Astrocyte of the cerebellum (primary cell): ENCODE measurements at regions not wholly inside any gene's neighbourhood (a gene's known extent, or its start where the extent isn't known, plus 50 kb on each side); places are given as distances from the start of the nearest gene placed in this dataset.

ENCODE experiments used
- DNase-seq: peaks from one replicate; pipeline ENCODE4 v3.0.0-alpha.2; 2011; ENCODE audit warnings: low read depth
- H3K4me3 ChIP-seq: 2 replicates; pipeline ENCODE4 v1.5.1; 2011; ENCODE audit warnings: mild to moderate bottlenecking, low read depth, low read length, moderate library complexity
- CTCF ChIP-seq: IDR thresholded peaks from 2 replicates; pipeline ENCODE4 v1.5.1; 2012; ENCODE audit warnings: low read length, low read depth, moderate library complexity, mild to moderate bottlenecking; ENCODE audit errors: missing control alignments
- in situ Hi-C: cut with HindIII; loops from 2 replicates; pipeline ENCODE4 v1.10.0; 2017; ENCODE audit warnings: low sequenced_read_pairs

GRCh38 chr14:88128816-88129215 lies 123.9 kb downstream of the GPR65 start:
- in situ Hi-C loops = no loop called here
- no peak for TF ChIP-seq CTCF
- no peak overlapping the region for H3K4me3 ChIP-seq
- no peak for DNase-seq

- peak; percentile 36 for TF ChIP-seq CTCF
- in situ Hi-C loops = no loop called here
- DNase-seq = peak; percentile 62
- no peak overlapping the region for H3K4me3 ChIP-seq
Measured at GRCh38 chr14:88129306-88130056, 124.5 kb downstream of the GPR65 start.

- no peak for TF ChIP-seq CTCF
- DNase-seq = no peak
- no peak overlapping the region for H3K4me3 ChIP-seq
- in situ Hi-C loops = no loop called here
Measured at GRCh38 chr14:88130057-88130432, 125.1 kb downstream of the GPR65 start.
